ENCODE measurements at regions not wholly inside any gene's neighbourhood (a gene's known extent, or its start where the extent isn't known, plus 50 kb on each side); places are given as distances from the start of the nearest gene placed in this dataset.

- intact Hi-C loops (cut with DNase I; ENCODE audit: low total_unique reads), result no loop called here
- Histone ChIP-seq H3K27me3 (replicated peaks in 1 of 7) (no peaks in the 10 kb centered on the region), H3K9me3 (no peaks in the 10 kb centered on the region), H3K36me3 (no peaks in the 10 kb centered on the region), H3K4me1 (no peaks in the 10 kb centered on the region), H3K4me3 (no peak overlapping the region), H3K27ac (no peak overlapping the region)
- DNase-seq, result no peak
- TF ChIP-seq POLR2AphosphoS5 (IDR thresholded peaks at IDR 0.05), result no peak
- no peak for TF ChIP-seq POLR2A (IDR thresholded peaks at IDR 0.05)
- no peak for TF ChIP-seq CTCF (IDR thresholded peaks at IDR 0.05 in 8 of 11, conservative IDR thresholded peaks at IDR 0.05 in 3 of 11)
- WGBS, 5 donors, result 63 to 85% (median 72%) methylated on average over 2 of the region's 2 CpGs
Observed at GRCh38 chr5:164540174-164540573, 1034.8 kb downstream of the MAT2B start.

- Histone ChIP-seq H3K4me3 (no peak overlapping the region), H3K9me3 (peaks cover 0 to 10% (median 0%) of the 10 kb centered on the region in 8 donors), H3K27me3 (replicated peaks in 1 of 7) (no peaks in the 10 kb centered on the region), H3K36me3 (no peaks in the 10 kb centered on the region), H3K4me1 (no peaks in the 10 kb centered on the region), H3K27ac (no peak overlapping the region)
- no peak for TF ChIP-seq POLR2AphosphoS5 (IDR thresholded peaks at IDR 0.05)
- TF ChIP-seq CTCF (IDR thresholded peaks at IDR 0.05 in 8 of 11, conservative IDR thresholded peaks at IDR 0.05 in 3 of 11), result no peak
- TF ChIP-seq POLR2A (IDR thresholded peaks at IDR 0.05), result no peak
- DNase-seq, result no peak
- intact Hi-C loops (cut with DNase I; ENCODE audit: low total_unique reads), result no loop called here
- WGBS, 5 donors, result 86 to 98% (median 91%) methylated on average over 6 of the region's 6 CpGs
Observed at GRCh38 chr5:164545507-164545906, 1040.1 kb downstream of the MAT2B start.

- Histone ChIP-seq H3K4me1 (no peaks in the 10 kb centered on the region), H3K9me3 (no peaks in the 10 kb centered on the region), H3K36me3 (no peaks in the 10 kb centered on the region), H3K27ac (no peak overlapping the region), H3K27me3 (replicated peaks in 1 of 7) (no peaks in the 10 kb centered on the region), H3K4me3 (no peak overlapping the region)
- intact Hi-C loops (cut with DNase I; ENCODE audit: low total_unique reads), result no loop called here
- WGBS, 5 donors, result 52 to 77% (median 66%) methylated on average over 3 of the region's 3 CpGs
- TF ChIP-seq CTCF (IDR thresholded peaks at IDR 0.05 in 8 of 11, conservative IDR thresholded peaks at IDR 0.05 in 3 of 11), result no peak
- no peak for TF ChIP-seq POLR2AphosphoS5 (IDR thresholded peaks at IDR 0.05)
- no peak for DNase-seq
Observed at GRCh38 chr5:164553851-164554250, 1048.4 kb downstream of the MAT2B start.

GRCh38 chr5:164555809-164556208, 1050.4 kb downstream of the MAT2B start:
- Histone ChIP-seq H3K36me3 (no peaks in the 10 kb centered on the region), H3K27ac (no peak overlapping the region), H3K4me1 (no peaks in the 10 kb centered on the region), H3K9me3 (no peaks in the 10 kb centered on the region), H3K27me3 (replicated peaks in 1 of 7) (no peaks in the 10 kb centered on the region), H3K4me3 (no peak overlapping the region)
- TF ChIP-seq POLR2A (IDR thresholded peaks at IDR 0.05) (no peak), CTCF (IDR thresholded peaks at IDR 0.05 in 8 of 11, conservative IDR thresholded peaks at IDR 0.05 in 3 of 11) (no peak), POLR2AphosphoS5 (IDR thresholded peaks at IDR 0.05) (no peak)
- intact Hi-C loops (cut with DNase I; ENCODE audit: low total_unique reads), result no loop called here
- DNase-seq, result no peak
- 83 to 90% (median 85%) methylated on average over 2 of the region's 2 CpGs for WGBS, 5 donors
